ENCODE measurements at regions not wholly inside any gene's neighbourhood (a gene's known extent, or its start where the extent isn't known, plus 50 kb on each side); places are given as distances from the start of the nearest gene placed in this dataset.
A peak's percentile ranks its signal among the peaks of the same experiment; 100 is the strongest.

DNA sequence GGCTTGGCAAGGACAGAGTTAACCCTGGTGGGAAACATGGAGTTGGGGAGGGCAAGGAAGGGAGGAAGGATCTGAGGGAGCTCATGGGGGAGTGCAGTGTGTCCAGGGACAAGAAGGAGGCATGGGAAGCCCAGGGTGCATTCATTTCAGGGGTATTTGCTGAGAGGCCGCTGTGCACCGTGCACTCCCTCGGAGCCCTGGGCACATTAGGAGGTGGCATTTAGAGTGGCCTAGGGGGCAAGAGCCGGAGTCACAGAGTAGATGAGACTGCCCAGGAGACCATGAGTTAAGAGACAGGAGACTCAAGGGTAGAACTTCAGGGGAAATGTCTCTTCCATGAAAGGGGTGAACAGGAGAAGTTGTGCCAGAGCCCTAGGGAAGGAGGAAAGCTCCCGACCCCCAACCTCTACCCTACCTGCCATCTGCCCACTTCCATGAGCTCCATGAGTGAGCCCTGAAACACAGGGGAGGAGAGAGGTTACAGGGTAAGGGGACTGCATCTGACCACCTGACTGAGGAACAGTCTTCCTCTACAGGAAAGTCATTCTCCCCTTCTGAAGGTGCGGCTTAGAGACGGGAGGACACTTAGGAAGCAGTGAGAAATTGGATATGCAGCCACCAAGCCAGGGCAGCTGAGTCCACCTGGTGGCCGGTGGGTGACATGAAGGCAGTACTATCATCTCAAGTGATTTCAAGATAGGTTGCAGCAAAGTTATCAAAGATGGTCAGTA is 58.5 kb upstream of the COPS8 start:
- Histone ChIP-seq H3K4me2 (ENCODE audit: low read depth, low read length) (no peak overlapping the region), H2AFZ (ENCODE audit: low read length) (no peak overlapping the region), H3K36me3 (replicated peaks in 1 of 2; ENCODE audit: control insufficient read depth in 1 of 2, insufficient read depth in 2 of 2, low read length in 2 of 2) (no peaks in the 10 kb centered on the region), H3K4me1 (ENCODE audit: insufficient read depth, low read length) (peaks cover 14% of the 10 kb centered on the region), H3K4me3 (replicated peaks in 1 of 3; ENCODE audit: insufficient read depth in 1 of 3, low read depth in 2 of 3, low read length in 3 of 3) (no peak overlapping the region), H3K79me2 (ENCODE audit: insufficient read depth, low read length) (no peaks in the 10 kb centered on the region), H3K27me3 (ENCODE audit: control insufficient read depth in 1 of 2, insufficient read depth in 2 of 2, low read length in 2 of 2) (no peaks in the 10 kb centered on the region), H3K9me3 (ENCODE audit: low read length) (peaks cover 7% of the 10 kb centered on the region; the same call in 1 of the 2 replicates), H3K9ac (ENCODE audit: insufficient read depth, low read depth, low read length) (no peak overlapping the region), H4K20me1 (ENCODE audit: insufficient read depth, low read length) (no peaks in the 10 kb centered on the region), H3K27ac (ENCODE audit: extremely low read length, insufficient read depth, low read length) (no peak overlapping the region)
- ChIA-PET CTCF (ENCODE audit: low intra/inter-chr PET ratio, low total read pairs) (interaction anchor here (0.7 to 3.1 kb wide), 4 partner anchors 465 to 684 kb away, joined by 3 to 31 read pairs (median 8); no protein-coding TSS in a partner anchor), POLR2A (no interaction called here)
- FAIRE-seq: peak; percentile 95
- no TSS peak for BruUV-seq (replicated peaks)
- WGBS (ENCODE audit: low lambda C conversion rate): 48% methylated on average over 8 of the region's 8 CpGs
- intact Hi-C loops (cut with micrococcal nuclease; ENCODE audit: unreplicated experiment): loop anchor here (1.0 to 10.0 kb wide), 3 partner anchors 212 to 674 kb away; no protein-coding TSS in a partner anchor
- DNase-seq (ENCODE audit: low spot score): peak; percentile 45
- peak; percentile 83 for ATAC-seq
- in situ Hi-C loops (cut with HindIII; ENCODE audit: extremely low pct_ligation_motif_present, low pct_unique_long_range_greater_than_20kb): loop anchor here (10.0 kb wide), 1 partner anchor 512 kb away; no protein-coding TSS in a partner anchor
- TF ChIP-seq ZNF331 (CRISPR knock-in tag; IDR thresholded peaks at IDR 0.05): 0 out of 2 replicates have a peak, but pooled peaks have one; percentile 47
- no peak for TF ChIP-seq ZNF512B (CRISPR knock-in tag; IDR thresholded peaks at IDR 0.05; ENCODE audit: borderline replicate concordance)
- TF ChIP-seq BCL6 (CRISPR knock-in tag; IDR thresholded peaks at IDR 0.05): peak; percentile 9; the same call in 1 of the 2 replicates
- TF ChIP-seq ZNF138 (CRISPR knock-in tag; IDR thresholded peaks at IDR 0.05; ENCODE audit: low read depth): no peak
- peak; percentile 36; the same call in 1 of the 2 replicates for TF ChIP-seq BORCS8-MEF2B (CRISPR knock-in tag; IDR thresholded peaks at IDR 0.05)
- TF ChIP-seq ZNF878 (CRISPR knock-in tag; IDR thresholded peaks at IDR 0.05): no peak
- peak; percentile 99 for TF ChIP-seq STAG1 (CRISPR knock-in tag; IDR thresholded peaks at IDR 0.05)
- TF ChIP-seq FOXO1 (CRISPR knock-in tag; IDR thresholded peaks at IDR 0.05): no peak
- TF ChIP-seq DNMT1 (CRISPR knock-in tag; IDR thresholded peaks at IDR 0.05): 0 out of 2 replicates have a peak, but pooled peaks have one; percentile 57
- TF ChIP-seq CBX5 (CRISPR knock-in tag; IDR thresholded peaks at IDR 0.05; ENCODE audit: borderline replicate concordance): 0 out of 2 replicates have a peak, but pooled peaks have one; percentile 35
- TF ChIP-seq ZBTB20 (CRISPR knock-in tag; IDR thresholded peaks at IDR 0.05; ENCODE audit: borderline replicate concordance, low read depth): 0 out of 2 replicates have a peak, but pooled peaks have one; percentile 29
- TF ChIP-seq RAD21 (CRISPR knock-in tag; IDR thresholded peaks at IDR 0.05): peak; percentile 91
- peak; percentile 38; the same call in 1 of the 2 replicates for TF ChIP-seq SALL1 (CRISPR knock-in tag; IDR thresholded peaks at IDR 0.05)
- no peak for TF ChIP-seq MAFF (IDR thresholded peaks at IDR 0.05; ENCODE audit: low read depth, low read length)
- peak; percentile 52; the same call in 1 of the 2 replicates for TF ChIP-seq KDM2A (CRISPR knock-in tag; IDR thresholded peaks at IDR 0.05; ENCODE audit: borderline replicate concordance, low read depth)
- 0 out of 2 replicates have a peak, but pooled peaks have one; percentile 12 for TF ChIP-seq FOXA3 (CRISPR knock-in tag; IDR thresholded peaks at IDR 0.05)
- TF ChIP-seq FOSL2 (CRISPR knock-in tag; IDR thresholded peaks at IDR 0.05): 0 out of 2 replicates have a peak, but pooled peaks have one; percentile 10
- TF ChIP-seq HBP1 (CRISPR knock-in tag; IDR thresholded peaks at IDR 0.05; ENCODE audit: low read depth): peak; percentile 60; the same call in 1 of the 2 replicates
- TF ChIP-seq SMC3 (IDR thresholded peaks at IDR 0.05; ENCODE audit: low read length): peak; percentile 99

Data from HepG2 (cell line).